ENCODE measurements at regions not wholly inside any gene's neighbourhood (a gene's known extent, or its start where the extent isn't known, plus 50 kb on each side); places are given as distances from the start of the nearest gene placed in this dataset.

DNA sequence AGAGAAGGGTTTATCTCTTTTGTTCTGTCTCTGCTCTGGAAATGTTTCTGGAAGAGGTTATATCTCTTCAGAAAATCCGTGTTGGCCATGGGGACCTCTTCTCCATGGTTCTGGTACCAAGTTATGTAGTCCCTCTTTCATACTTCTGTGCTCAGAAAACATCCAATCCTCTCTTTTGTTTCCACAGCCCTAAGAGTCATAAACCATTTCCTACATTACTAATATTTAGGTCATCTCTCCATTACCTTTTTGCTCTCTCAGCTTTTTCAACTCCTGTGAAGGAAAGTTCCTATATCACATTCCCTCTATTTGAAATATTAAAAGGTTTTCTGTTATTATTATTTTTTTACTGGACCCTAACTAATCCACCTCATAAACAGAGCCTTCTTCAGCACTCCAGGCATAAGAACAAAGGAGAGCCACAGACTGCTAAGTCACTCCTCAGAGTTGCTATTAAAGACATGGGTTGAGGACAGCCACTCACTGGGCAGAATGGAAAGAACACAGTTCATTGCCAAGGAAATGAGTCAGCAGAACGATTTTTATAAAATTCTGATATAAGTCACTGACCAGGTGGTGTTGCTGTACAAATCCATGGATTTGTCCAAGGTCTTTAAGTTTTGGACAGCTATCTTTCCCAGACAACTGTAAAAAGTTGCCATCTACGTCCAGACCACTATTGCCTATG, 122.4 kb upstream of the NPY2R start:
- Histone ChIP-seq H3K4me2 (ENCODE audit: low read length) (no peak overlapping the region), H3K79me2 (ENCODE audit: insufficient read depth, low read length) (no peaks in the 10 kb centered on the region), H3K27me3 (ENCODE audit: insufficient read depth, low read length) (no peaks in the 10 kb centered on the region), H2AFZ (ENCODE audit: low read length) (no peak overlapping the region), H3K36me3 (ENCODE audit: insufficient read depth, low read length) (no peaks in the 10 kb centered on the region), H3K27ac (ENCODE audit: low read depth, low read length, poor library complexity, severe bottlenecking) (no peak overlapping the region), H3K9ac (ENCODE audit: low read length) (no peak overlapping the region), H3F3A (ENCODE audit: insufficient read depth, low read length) (no peaks in the 10 kb centered on the region), H3K9me3 (ENCODE audit: low read length) (no peaks in the 10 kb centered on the region), H3K4me1 (ENCODE audit: insufficient read depth, low read length, severe bottlenecking) (no peaks in the 10 kb centered on the region), H3K9me2 (ENCODE audit: low read depth, low read length) (no peaks in the 10 kb centered on the region), H4K20me1 (ENCODE audit: insufficient read depth, low read length) (no peaks in the 10 kb centered on the region), H3K4me3 (ENCODE audit: low read depth, low read length, poor library complexity, severe bottlenecking) (no peak overlapping the region)
- TF ChIP-seq, protein P1, sequence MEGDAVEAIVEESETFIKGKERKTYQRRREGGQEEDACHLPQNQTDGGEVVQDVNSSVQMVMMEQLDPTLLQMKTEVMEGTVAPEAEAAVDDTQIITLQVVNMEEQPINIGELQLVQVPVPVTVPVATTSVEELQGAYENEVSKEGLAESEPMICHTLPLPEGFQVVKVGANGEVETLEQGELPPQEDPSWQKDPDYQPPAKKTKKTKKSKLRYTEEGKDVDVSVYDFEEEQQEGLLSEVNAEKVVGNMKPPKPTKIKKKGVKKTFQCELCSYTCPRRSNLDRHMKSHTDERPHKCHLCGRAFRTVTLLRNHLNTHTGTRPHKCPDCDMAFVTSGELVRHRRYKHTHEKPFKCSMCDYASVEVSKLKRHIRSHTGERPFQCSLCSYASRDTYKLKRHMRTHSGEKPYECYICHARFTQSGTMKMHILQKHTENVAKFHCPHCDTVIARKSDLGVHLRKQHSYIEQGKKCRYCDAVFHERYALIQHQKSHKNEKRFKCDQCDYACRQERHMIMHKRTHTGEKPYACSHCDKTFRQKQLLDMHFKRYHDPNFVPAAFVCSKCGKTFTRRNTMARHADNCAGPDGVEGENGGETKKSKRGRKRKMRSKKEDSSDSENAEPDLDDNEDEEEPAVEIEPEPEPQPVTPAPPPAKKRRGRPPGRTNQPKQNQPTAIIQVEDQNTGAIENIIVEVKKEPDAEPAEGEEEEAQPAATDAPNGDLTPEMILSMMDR (IDR thresholded peaks at IDR 0.05; ENCODE audit: low read length) = no peak
- TF ChIP-seq EZH2 (IDR thresholded peaks at IDR 0.05; ENCODE audit: borderline replicate concordance, low read length) = no peak

DNA sequence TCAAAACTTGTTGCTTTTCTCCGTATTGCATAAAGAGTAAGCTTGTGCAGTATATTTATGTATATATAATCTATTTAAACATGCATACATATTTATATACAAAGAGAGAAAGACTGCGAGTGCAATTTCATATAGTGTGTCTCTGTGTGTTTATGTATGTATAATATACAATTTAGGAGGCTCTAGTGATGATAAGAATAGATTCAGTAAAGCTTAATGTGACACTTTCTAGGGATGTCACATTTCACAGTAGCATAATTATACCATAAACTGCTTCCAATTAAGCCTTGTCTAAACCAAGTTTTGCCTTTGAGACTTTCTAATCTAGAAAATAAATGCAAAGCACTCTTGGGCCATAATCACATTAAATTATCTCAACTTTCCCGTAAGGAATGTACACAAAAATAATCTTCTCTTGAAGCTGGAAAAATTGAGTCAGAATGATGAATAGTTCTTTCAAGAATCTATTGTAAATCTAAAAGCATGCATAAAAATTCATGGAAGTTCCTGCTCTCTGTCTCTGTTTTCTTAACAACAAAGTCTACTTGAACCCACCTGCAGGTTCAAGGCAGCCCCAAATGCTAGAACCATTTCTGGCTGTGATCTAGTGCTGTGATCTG, 114.1 kb upstream of the NPY2R start:
- no peak for TF ChIP-seq EZH2 (IDR thresholded peaks at IDR 0.05; ENCODE audit: borderline replicate concordance, low read length)
- TF ChIP-seq, protein P1 (IDR thresholded peaks at IDR 0.05; ENCODE audit: low read length) = no peak
- H2AFZ ChIP-seq (ENCODE audit: low read length) = no peak overlapping the region
- H3K4me1 ChIP-seq (ENCODE audit: insufficient read depth, low read length, severe bottlenecking) = no peaks in the 10 kb centered on the region
- no peaks in the 10 kb centered on the region for H3K9me3 ChIP-seq (ENCODE audit: low read length)
- H3K9me2 ChIP-seq (ENCODE audit: low read depth, low read length) = no peaks in the 10 kb centered on the region
- no peak overlapping the region for H3K27ac ChIP-seq (ENCODE audit: low read depth, low read length, poor library complexity, severe bottlenecking)
- no peaks in the 10 kb centered on the region for H3K36me3 ChIP-seq (ENCODE audit: insufficient read depth, low read length)
- no peaks in the 10 kb centered on the region for H3K79me2 ChIP-seq (ENCODE audit: insufficient read depth, low read length)
- H3F3A ChIP-seq (ENCODE audit: insufficient read depth, low read length) = no peaks in the 10 kb centered on the region
- H4K20me1 ChIP-seq (ENCODE audit: insufficient read depth, low read length) = no peaks in the 10 kb centered on the region
- H3K4me3 ChIP-seq (ENCODE audit: low read depth, low read length, poor library complexity, severe bottlenecking) = no peak overlapping the region
- H3K27me3 ChIP-seq (ENCODE audit: insufficient read depth, low read length) = no peaks in the 10 kb centered on the region
- no peak overlapping the region for H3K4me2 ChIP-seq (ENCODE audit: low read length)
- H3K9ac ChIP-seq (ENCODE audit: low read length) = no peak overlapping the region

DNA sequence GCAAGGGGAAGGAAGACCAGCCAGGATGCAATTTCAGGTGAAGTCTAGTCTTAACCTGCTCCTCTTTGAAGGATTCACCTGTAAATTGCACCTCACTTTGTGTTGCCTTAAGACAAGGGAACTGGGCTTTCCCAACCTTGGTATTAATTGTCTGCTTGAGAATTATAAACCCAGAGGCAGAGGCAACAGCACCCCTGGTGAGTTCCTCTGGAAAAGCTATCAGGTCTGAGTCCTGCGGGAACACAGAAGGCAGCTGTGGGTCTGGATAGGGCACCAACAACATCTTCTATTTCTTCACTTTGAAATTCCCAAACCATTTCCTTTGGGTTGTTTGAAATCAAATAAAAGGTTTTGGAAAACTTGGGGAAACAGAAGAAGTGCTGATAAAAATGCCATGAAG, 109.2 kb upstream of the NPY2R start:
- Histone ChIP-seq H3K4me3 (ENCODE audit: low read depth, low read length, poor library complexity, severe bottlenecking) (no peak overlapping the region), H3K27me3 (ENCODE audit: insufficient read depth, low read length) (no peaks in the 10 kb centered on the region), H2AFZ (ENCODE audit: low read length) (no peak overlapping the region), H3K4me1 (ENCODE audit: insufficient read depth, low read length, severe bottlenecking) (no peaks in the 10 kb centered on the region), H3K9me2 (ENCODE audit: low read depth, low read length) (no peaks in the 10 kb centered on the region), H3F3A (ENCODE audit: insufficient read depth, low read length) (no peaks in the 10 kb centered on the region), H4K20me1 (ENCODE audit: insufficient read depth, low read length) (no peaks in the 10 kb centered on the region), H3K9me3 (ENCODE audit: low read length) (no peaks in the 10 kb centered on the region), H3K9ac (ENCODE audit: low read length) (no peak overlapping the region), H3K27ac (ENCODE audit: low read depth, low read length, poor library complexity, severe bottlenecking) (no peak overlapping the region), H3K4me2 (ENCODE audit: low read length) (no peak overlapping the region), H3K79me2 (ENCODE audit: insufficient read depth, low read length) (no peaks in the 10 kb centered on the region), H3K36me3 (ENCODE audit: insufficient read depth, low read length) (no peaks in the 10 kb centered on the region)
- TF ChIP-seq EZH2 (IDR thresholded peaks at IDR 0.05; ENCODE audit: borderline replicate concordance, low read length) = no peak
- TF ChIP-seq, protein P1 (IDR thresholded peaks at IDR 0.05; ENCODE audit: low read length) = no peak
